A673 (cell line): ENCODE measurements at regions not wholly inside any gene's neighbourhood (a gene's known extent, or its start where the extent isn't known, plus 50 kb on each side); places are given as distances from the start of the nearest gene placed in this dataset.

ENCODE experiments used
- CTCF ChIP-seq: fragments of 300-800, 200-600 bp; sonication (generic); conservative IDR thresholded peaks from 2 replicates; pipeline ENCODE4 v1.5.1; 2017; ENCODE audit warnings: low read depth, mild to moderate bottlenecking, antibody characterized with exemption, low read length, moderate library complexity, mixed read lengths
- EZH2 ChIP-seq: fragments of 200-600 bp; sonication (generic); IDR thresholded peaks from 2 replicates; pipeline ENCODE4 v1.6.1; 2017; ENCODE audit warnings: borderline replicate concordance, low read depth, mild to moderate bottlenecking, mixed read lengths, antibody characterized with exemption, low read length; ENCODE audit not compliant: poor library complexity, severe bottlenecking

- no peak for TF ChIP-seq CTCF
- TF ChIP-seq EZH2 = no peak
These were observed 216.8 kb downstream of the FBXO8 start for GRCh38 chr4:174066611-174067205.
